ENCODE measurements at regions not wholly inside any gene's neighbourhood (a gene's known extent, or its start where the extent isn't known, plus 50 kb on each side); places are given as distances from the start of the nearest gene placed in this dataset.

- Histone ChIP-seq H4K8ac (ENCODE audit: low read depth, low read length) (no peak overlapping the region), H2AK5ac (ENCODE audit: low read length) (no peak overlapping the region), H2AFZ (ENCODE audit: insufficient read depth, low read length, poor library complexity) (no peak overlapping the region), H4K12ac (ENCODE audit: low read depth, low read length) (no peak overlapping the region), H3K4ac (ENCODE audit: low read depth, low read length) (no peak overlapping the region), H4K91ac (ENCODE audit: low read depth, low read length) (no peak overlapping the region), H3K79me2 (ENCODE audit: control insufficient read depth, insufficient read depth, low read length, poor library complexity) (no peaks in the 10 kb centered on the region), H3K79me1 (ENCODE audit: low read length) (peaks cover 2% of the 10 kb centered on the region), H3K27ac (ENCODE audit: low read depth, low read length) (no peak overlapping the region), H3K9me3 (ENCODE audit: insufficient read depth, low read depth, low read length) (no peaks in the 10 kb centered on the region), H3K9ac (ENCODE audit: low read length) (no peak overlapping the region), H3K4me3 (ENCODE audit: low read depth, low read length) (no peak overlapping the region), H2BK5ac (ENCODE audit: low read depth, low read length, poor library complexity) (no peak overlapping the region), H2BK120ac (ENCODE audit: insufficient read depth, low read length, poor library complexity) (no peak overlapping the region), H3K4me1 (ENCODE audit: control insufficient read depth in 1 of 2, insufficient read depth in 2 of 2, low read length in 2 of 2) (peaks cover 2 to 3% of the 10 kb centered on the region in 2 experiments), H2BK12ac (ENCODE audit: low read length) (no peak overlapping the region), H3K36me3 (ENCODE audit: control insufficient read depth in 1 of 2, insufficient read depth in 2 of 2, low read length in 2 of 2) (no peaks in the 10 kb centered on the region), H3K14ac (ENCODE audit: low read length) (no peak overlapping the region), H3K27me3 (ENCODE audit: insufficient read depth, low read length) (no peaks in the 10 kb centered on the region), H3K23ac (ENCODE audit: low read length) (no peak overlapping the region), H3K4me2 (ENCODE audit: low read length) (no peak overlapping the region), H3K18ac (ENCODE audit: low read length) (no peak overlapping the region)
- DNase-seq: peak; percentile 47 to 83
- no CpG with 5 or more reads among the region's 5 CpGs for WGBS (ENCODE audit: extremely low coverage, insufficient coverage, insufficient read length)
Measured at GRCh38 chr1:188386161-188386560, 1557.4 kb downstream of the PLA2G4A start.

GRCh38 chr1:188386666-188387065 lies 1557.9 kb downstream of the PLA2G4A start:
- Histone ChIP-seq H3K79me2 (ENCODE audit: control insufficient read depth, insufficient read depth, low read length, poor library complexity) (no peaks in the 10 kb centered on the region), H3K27ac (ENCODE audit: low read depth, low read length) (no peak overlapping the region), H3K9ac (ENCODE audit: low read length) (no peak overlapping the region), H3K9me3 (ENCODE audit: insufficient read depth, low read depth, low read length) (no peaks in the 10 kb centered on the region), H4K12ac (ENCODE audit: low read depth, low read length) (no peak overlapping the region), H3K4ac (ENCODE audit: low read depth, low read length) (no peak overlapping the region), H3K23ac (ENCODE audit: low read length) (no peak overlapping the region), H2AFZ (ENCODE audit: insufficient read depth, low read length, poor library complexity) (no peak overlapping the region), H2AK5ac (ENCODE audit: low read length) (no peak overlapping the region), H3K4me1 (ENCODE audit: control insufficient read depth in 1 of 2, insufficient read depth in 2 of 2, low read length in 2 of 2) (peaks cover 2 to 3% of the 10 kb centered on the region in 2 experiments), H2BK12ac (ENCODE audit: low read length) (no peak overlapping the region), H3K4me3 (ENCODE audit: low read depth, low read length) (no peak overlapping the region), H2BK120ac (ENCODE audit: insufficient read depth, low read length, poor library complexity) (no peak overlapping the region), H3K14ac (ENCODE audit: low read length) (no peak overlapping the region), H3K36me3 (ENCODE audit: control insufficient read depth in 1 of 2, insufficient read depth in 2 of 2, low read length in 2 of 2) (no peaks in the 10 kb centered on the region), H3K27me3 (ENCODE audit: insufficient read depth, low read length) (no peaks in the 10 kb centered on the region), H3K4me2 (ENCODE audit: low read length) (no peak overlapping the region), H3K18ac (ENCODE audit: low read length) (no peak overlapping the region), H3K79me1 (ENCODE audit: low read length) (peaks cover 2% of the 10 kb centered on the region), H4K91ac (ENCODE audit: low read depth, low read length) (peak overlapping the region; percentile 25), H4K8ac (ENCODE audit: low read depth, low read length) (no peak overlapping the region), H2BK5ac (ENCODE audit: low read depth, low read length, poor library complexity) (no peak overlapping the region)
- peak; percentile 76 to 83 for DNase-seq
- no CpG with 5 or more reads among the region's 3 CpGs for WGBS (ENCODE audit: extremely low coverage, insufficient coverage, insufficient read length)

DNA sequence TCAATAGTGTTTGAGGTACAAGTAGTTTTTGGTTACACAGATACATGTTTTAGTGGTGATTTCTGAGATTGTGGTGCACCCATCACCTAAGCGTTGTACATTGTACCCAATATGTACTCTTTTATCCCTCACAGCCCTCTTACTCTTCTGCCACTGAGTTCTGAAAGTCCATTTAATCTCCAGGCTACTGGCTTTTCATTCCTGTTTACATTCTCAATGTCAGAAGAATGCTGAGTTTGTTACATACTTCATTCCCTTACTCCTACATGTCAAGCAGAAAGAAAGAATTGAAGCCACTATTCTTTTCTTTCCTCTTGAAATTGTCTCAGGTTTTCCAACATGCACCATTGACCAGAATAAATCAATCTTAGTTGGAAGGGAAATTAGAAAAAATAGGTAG lies 1565.9 kb downstream of the PLA2G4A start:
- H3K79me2 ChIP-seq (ENCODE audit: control insufficient read depth, insufficient read depth, low read length, poor library complexity): no peaks in the 10 kb centered on the region
- no peak overlapping the region for H3K14ac ChIP-seq (ENCODE audit: low read length)
- no peak overlapping the region for H3K23ac ChIP-seq (ENCODE audit: low read length)
- no peak overlapping the region for H4K91ac ChIP-seq (ENCODE audit: low read depth, low read length)
- no peak overlapping the region for H2BK120ac ChIP-seq (ENCODE audit: insufficient read depth, low read length, poor library complexity)
- no peaks in the 10 kb centered on the region for H3K36me3 ChIP-seq (ENCODE audit: control insufficient read depth in 1 of 2, insufficient read depth in 2 of 2, low read length in 2 of 2)
- no peak overlapping the region for H3K27ac ChIP-seq (ENCODE audit: low read depth, low read length)
- no peak overlapping the region for H3K4ac ChIP-seq (ENCODE audit: low read depth, low read length)
- H3K79me1 ChIP-seq (ENCODE audit: low read length): no peaks in the 10 kb centered on the region
- no peaks in the 10 kb centered on the region for H3K27me3 ChIP-seq (ENCODE audit: insufficient read depth, low read length)
- H3K4me2 ChIP-seq (ENCODE audit: low read length): no peak overlapping the region
- H2BK5ac ChIP-seq (ENCODE audit: low read depth, low read length, poor library complexity): no peak overlapping the region
- H3K4me3 ChIP-seq (ENCODE audit: low read depth, low read length): no peak overlapping the region
- H4K8ac ChIP-seq (ENCODE audit: low read depth, low read length): no peak overlapping the region
- H3K9me3 ChIP-seq (ENCODE audit: insufficient read depth, low read depth, low read length): no peaks in the 10 kb centered on the region
- DNase-seq: no peak
- H3K18ac ChIP-seq (ENCODE audit: low read length): no peak overlapping the region
- H2AFZ ChIP-seq (ENCODE audit: insufficient read depth, low read length, poor library complexity): no peak overlapping the region
- no peak overlapping the region for H2AK5ac ChIP-seq (ENCODE audit: low read length)
- no peak overlapping the region for H3K9ac ChIP-seq (ENCODE audit: low read length)
- no CpG with 5 or more reads among the region's 1 CpG for WGBS (ENCODE audit: extremely low coverage, insufficient coverage, insufficient read length)
- no peak overlapping the region for H2BK12ac ChIP-seq (ENCODE audit: low read length)
- H3K4me1 ChIP-seq (ENCODE audit: control insufficient read depth in 1 of 2, insufficient read depth in 2 of 2, low read length in 2 of 2): no peaks in the 10 kb centered on the region
- H4K12ac ChIP-seq (ENCODE audit: low read depth, low read length): no peak overlapping the region

GRCh38 chr1:188397521-188397920 lies 1568.8 kb downstream of the PLA2G4A start:
- no peak overlapping the region for H3K27ac ChIP-seq (ENCODE audit: low read depth, low read length)

More at GRCh38 chr1:188397521-188397920, 1568.8 kb downstream of the PLA2G4A start:
- H2BK5ac ChIP-seq (ENCODE audit: low read depth, low read length, poor library complexity): no peak overlapping the region
- H4K12ac ChIP-seq (ENCODE audit: low read depth, low read length): no peak overlapping the region
- H3K4ac ChIP-seq (ENCODE audit: low read depth, low read length): no peak overlapping the region
- no peak overlapping the region for H2AFZ ChIP-seq (ENCODE audit: insufficient read depth, low read length, poor library complexity)
- no peak overlapping the region for H3K14ac ChIP-seq (ENCODE audit: low read length)
- no peak overlapping the region for H3K18ac ChIP-seq (ENCODE audit: low read length)
- no peak overlapping the region for H2AK5ac ChIP-seq (ENCODE audit: low read length)
- H3K27me3 ChIP-seq (ENCODE audit: insufficient read depth, low read length): no peaks in the 10 kb centered on the region
- H3K9me3 ChIP-seq (ENCODE audit: insufficient read depth, low read depth, low read length): no peaks in the 10 kb centered on the region
- H3K4me2 ChIP-seq (ENCODE audit: low read length): no peak overlapping the region
- H3K4me3 ChIP-seq (ENCODE audit: low read depth, low read length): no peak overlapping the region
- no peak for DNase-seq
- H3K36me3 ChIP-seq (ENCODE audit: control insufficient read depth in 1 of 2, insufficient read depth in 2 of 2, low read length in 2 of 2): no peaks in the 10 kb centered on the region
- no peaks in the 10 kb centered on the region for H3K79me1 ChIP-seq (ENCODE audit: low read length)
- WGBS (ENCODE audit: extremely low coverage, insufficient coverage, insufficient read length): no CpG with 5 or more reads among the region's 2 CpGs
- H2BK12ac ChIP-seq (ENCODE audit: low read length): no peak overlapping the region
- H2BK120ac ChIP-seq (ENCODE audit: insufficient read depth, low read length, poor library complexity): no peak overlapping the region
- no peak overlapping the region for H3K9ac ChIP-seq (ENCODE audit: low read length)
- H3K4me1 ChIP-seq (ENCODE audit: control insufficient read depth in 1 of 2, insufficient read depth in 2 of 2, low read length in 2 of 2): no peaks in the 10 kb centered on the region
- H4K91ac ChIP-seq (ENCODE audit: low read depth, low read length): no peak overlapping the region
- H3K23ac ChIP-seq (ENCODE audit: low read length): no peak overlapping the region
- no peak overlapping the region for H4K8ac ChIP-seq (ENCODE audit: low read depth, low read length)
- no peaks in the 10 kb centered on the region for H3K79me2 ChIP-seq (ENCODE audit: control insufficient read depth, insufficient read depth, low read length, poor library complexity)

Data from trophoblast cell (in vitro differentiated cells and primary cell).